ENCODE measurements at regions not wholly inside any gene's neighbourhood (a gene's known extent, or its start where the extent isn't known, plus 50 kb on each side); places are given as distances from the start of the nearest gene placed in this dataset.
"Not testable (repeated sequence)": the region's sequence is repeated elsewhere in the genome, so short reads cannot be mapped to it uniquely, and the experiment has no call there.

DNA sequence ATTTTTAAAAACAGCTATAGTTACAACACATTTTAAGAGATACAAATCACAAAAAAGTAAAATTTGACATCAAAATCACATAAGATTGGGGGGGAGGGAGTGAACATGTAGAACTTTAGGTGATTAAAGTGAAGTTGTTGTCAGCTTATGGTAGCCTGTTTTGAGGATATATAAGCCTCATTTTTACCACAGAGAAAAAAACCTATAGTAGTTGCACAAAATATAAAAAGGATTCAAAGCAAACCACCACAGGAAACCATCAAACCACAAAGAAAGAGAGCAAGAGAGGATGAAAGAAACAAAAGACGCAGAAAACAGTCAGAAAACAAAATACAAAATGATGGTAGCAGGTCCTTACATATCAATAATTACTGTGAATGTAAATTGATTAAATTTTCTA, 291.9 kb upstream of the DEPDC1 start:
- no peak for FAIRE-seq

DNA sequence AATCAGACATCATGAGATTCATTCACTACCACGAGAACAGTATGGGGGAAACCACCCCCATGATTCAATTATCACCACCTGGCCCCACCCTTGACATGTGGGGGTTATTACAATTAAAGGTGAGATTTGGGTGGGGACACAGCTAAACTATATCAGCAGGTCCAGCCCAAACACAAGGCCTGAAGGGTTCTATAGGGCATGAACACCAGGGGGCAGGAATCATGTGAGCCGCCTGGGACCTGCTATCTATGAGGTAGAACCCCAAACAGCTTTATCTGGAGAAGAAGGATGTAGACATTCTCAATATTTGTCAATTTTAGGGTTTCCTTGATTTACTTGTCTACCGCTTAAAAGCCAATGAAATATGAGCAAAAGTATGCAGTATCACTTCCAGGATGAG, 294.9 kb upstream of the DEPDC1 start:
- FAIRE-seq, result no peak

DNA sequence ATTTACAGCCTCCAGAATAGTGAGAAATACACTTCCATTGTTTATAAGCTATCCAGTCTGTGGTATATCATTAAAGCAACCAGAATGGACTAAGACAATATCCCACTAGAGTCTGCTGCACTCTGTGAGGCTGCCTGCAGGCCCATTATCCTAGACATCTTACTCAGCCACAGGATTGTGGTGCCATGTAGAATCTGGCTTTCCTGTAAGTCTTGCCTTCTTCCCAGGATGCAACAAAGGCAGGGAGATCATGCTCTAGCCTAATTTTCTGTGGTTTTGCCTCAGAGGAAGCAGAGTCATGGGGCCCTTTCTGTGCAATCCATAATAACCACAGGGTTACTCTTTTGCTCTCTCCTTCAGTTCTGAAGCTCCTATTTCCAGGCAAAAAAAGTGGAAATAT, 299.1 kb upstream of the DEPDC1 start:
- FAIRE-seq, result no peak

DNA sequence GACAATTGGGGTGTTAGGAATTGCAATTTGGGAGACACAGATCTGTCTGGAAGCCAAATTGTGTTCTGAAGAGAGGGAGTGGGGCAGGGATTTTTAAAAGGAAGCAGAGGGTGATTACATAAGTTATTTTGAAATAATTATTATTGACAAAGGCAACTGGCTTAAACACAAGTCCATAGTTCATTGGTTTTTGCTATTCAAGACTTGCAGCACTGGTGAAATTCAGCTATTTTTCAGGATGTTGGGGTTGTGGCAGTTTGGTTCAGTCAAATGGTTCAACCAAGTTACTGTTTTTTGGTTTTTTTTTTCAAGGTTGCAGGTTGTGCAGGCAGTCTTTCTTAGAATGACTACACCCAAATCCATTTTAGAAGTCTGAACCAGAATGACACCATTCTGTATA, 300.0 kb upstream of the DEPDC1 start:
- no peak for FAIRE-seq

DNA sequence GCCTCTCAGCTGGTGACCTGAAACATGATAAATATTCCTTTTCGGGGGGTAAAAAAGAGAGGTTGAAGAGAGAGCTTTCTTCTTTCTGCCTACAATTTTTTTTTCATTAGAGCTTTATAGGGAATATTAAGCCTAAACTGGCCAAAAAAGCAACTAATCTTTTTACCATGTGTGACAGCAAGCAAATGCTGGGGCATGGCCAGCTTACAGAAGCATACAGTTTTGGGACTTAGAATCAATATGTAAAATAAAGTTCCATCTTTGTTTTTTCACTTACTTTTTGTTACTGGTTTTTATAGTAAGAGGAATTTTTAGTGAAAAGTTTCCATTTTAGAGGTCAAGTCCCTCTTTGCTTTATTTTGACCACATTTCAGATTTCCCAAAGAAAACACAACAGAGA, 301.2 kb upstream of the DEPDC1 start:
- FAIRE-seq, result no peak

DNA sequence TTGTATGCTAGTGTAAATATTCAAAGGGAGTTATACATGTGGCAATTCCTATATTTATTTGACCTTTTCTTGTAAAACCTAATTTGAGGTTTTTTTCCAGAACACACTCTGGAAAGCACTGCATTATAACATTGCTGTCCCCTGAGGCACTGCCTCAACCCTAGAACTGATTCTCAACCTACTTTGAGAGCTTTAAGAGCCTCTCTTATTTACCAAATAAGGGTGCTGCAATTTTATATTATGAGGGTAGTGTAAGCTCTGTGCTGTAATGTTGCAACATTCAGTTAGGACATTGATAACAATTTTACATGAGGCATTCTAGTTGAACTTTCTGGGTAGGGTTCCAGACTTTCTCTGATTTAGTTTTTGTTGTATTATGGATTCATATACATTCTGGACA, 302.2 kb upstream of the DEPDC1 start:
- no peak for FAIRE-seq

DNA sequence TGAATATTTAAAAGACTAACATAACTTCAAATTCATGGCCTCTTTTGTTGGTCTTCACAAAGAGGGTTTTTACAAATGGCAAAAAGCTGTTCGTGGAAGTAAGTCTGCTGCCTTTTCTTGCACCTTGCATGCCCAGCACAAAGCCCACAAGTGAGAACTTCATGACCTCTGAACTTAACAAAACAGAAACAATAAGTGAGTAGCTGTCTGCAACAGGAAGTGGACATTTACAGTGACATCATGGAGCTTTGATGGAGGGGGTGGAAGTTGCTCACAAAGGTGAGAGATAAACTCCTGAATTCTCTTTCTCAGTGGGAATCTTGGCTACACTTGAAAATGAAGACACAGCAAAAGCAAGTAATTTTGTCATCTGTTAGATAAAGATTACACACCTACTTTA, 303.3 kb upstream of the DEPDC1 start:
- FAIRE-seq, result no peak

DNA sequence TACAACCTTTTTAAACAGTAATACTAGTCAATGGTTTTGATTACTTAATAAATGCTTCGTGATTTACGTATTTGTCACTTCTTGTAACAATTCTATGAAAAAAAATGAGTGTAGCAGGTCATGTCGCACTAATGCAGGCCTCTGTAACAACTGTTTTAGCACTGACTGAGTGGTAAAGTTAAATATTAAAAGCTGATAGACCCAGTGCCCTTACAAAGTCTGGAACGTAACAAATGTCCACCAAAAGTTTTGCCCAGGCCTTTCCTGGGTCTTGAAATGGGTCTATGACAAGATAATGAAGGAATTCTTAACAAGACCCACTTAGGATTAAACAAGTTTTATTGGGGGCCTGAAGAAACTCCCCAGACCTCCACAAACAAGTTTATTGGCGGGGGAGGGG, 304.6 kb upstream of the DEPDC1 start:
- no peak for FAIRE-seq

DNA sequence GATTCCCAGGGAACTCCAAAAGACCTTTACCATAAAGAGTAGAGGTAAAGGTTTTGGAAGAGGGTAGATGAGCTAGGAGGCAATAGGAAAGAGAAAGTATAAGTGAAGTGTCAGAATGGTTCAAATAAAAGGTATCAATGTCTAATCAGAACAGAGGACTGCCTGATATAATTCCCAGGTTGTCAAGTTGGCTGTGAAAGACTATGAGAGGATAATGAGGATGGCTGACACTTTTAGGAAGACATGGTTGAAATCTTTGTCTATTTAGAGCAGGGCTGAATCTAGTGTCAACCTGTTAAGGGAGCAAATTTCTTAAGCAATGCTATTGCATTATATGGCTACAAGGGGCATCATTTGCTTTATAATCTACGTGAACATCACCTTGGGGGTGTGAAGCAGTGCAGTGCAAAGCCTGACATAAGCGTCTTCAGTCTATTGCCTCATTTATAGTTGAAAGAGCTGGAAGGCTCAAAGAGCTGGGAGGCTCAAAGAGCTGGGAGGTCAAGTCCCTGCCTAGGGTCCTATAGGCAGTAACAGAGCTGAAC, 308.3 kb upstream of the DEPDC1 start:
- no peak for FAIRE-seq

DNA sequence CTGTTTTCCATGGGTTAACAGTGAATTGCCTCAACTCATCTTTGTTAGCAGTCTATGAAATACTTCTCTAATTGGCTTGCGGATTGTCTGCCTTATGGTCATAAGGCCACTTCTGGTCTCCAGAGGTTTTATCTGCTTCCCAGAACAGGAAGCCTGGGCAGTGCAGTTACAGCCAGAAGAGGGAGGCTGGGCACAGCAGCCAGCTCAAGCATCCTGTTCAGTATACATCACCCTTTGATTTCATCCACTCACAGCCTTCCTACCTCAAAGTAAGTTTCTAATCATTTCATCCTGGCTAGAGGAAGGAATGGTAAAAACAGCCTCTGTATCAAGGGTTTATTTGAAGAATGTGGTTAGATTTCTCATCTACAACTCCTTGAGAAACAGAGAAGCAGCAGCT, 311.5 kb upstream of the DEPDC1 start:
- no peak for FAIRE-seq

DNA sequence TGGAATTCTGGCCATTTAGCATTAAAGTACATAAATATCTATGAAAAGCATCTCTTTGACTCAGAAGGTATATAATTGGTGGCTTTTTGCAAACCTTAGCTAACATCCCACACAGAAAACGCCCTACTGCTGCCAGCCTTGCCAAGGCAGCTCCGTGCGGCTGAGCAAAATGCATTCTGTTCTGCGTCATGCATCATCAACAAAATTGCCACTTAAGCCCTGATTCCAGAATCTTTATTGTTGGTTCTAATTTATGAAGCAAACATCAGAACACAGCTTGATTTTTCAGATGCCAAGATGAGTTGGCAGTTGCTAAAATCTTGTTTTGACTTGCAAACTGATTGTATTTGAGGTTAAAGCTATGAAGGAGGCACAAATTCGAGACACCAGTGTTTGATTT, 314.9 kb upstream of the DEPDC1 start:
- FAIRE-seq, result no peak

DNA sequence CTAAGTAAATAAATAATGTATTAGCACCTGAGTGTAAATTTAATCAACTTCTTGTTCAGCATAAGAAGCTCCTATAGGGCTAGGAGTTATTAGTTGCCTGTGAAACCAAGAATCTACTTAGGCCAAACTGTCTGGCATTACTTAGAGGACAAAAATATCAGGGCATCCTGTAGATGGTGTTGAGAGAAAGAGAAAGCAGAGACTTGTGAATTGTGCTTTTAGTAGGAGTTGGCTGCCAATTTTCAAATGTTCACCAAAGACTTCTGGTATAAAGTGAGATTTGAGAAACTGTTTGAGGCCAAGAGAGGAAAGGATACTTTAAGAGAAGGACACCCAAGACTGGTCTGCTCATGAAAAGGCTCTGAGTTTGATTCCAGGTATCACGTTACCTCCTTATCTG, 315.5 kb upstream of the DEPDC1 start:
- FAIRE-seq, result no peak

DNA sequence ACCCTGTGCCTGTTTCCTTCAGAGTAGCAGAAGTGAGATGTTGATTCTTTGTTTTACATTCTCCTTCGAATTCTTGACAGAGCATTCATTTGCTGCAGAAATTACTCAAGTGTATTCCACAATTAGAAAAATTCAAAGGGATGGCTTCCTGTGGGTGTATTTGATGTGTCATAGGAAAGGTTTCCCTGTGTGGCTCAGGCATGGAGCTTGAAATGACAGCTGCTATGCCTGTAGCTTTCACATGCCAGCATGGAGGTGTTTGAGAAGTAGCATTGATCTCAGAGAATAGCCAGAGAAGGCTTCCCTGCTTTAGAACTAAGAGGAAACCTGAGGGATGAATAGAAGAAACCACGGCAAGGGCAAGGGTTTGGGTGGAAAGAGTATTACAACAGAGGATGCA, 317.2 kb upstream of the DEPDC1 start:
- no peak for FAIRE-seq

DNA sequence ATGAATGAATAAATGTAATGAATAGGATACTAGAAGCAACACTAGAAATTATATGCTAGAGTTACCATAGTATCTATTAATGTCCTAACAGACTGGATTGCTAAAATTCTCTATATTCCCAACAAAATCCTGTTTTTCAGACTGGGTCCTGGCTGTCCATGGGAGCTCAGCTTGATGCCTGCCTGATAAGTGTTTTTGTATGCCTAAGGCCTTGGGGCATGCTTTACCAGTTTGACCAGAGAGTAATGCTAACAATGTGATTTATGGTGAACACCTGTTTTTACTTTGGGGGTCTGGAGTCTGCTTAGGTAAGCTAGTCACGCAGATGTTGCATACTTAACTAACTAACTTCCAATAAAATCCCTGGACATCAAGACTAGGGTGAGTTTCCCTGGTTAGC, 318.8 kb upstream of the DEPDC1 start:
- no peak for FAIRE-seq

DNA sequence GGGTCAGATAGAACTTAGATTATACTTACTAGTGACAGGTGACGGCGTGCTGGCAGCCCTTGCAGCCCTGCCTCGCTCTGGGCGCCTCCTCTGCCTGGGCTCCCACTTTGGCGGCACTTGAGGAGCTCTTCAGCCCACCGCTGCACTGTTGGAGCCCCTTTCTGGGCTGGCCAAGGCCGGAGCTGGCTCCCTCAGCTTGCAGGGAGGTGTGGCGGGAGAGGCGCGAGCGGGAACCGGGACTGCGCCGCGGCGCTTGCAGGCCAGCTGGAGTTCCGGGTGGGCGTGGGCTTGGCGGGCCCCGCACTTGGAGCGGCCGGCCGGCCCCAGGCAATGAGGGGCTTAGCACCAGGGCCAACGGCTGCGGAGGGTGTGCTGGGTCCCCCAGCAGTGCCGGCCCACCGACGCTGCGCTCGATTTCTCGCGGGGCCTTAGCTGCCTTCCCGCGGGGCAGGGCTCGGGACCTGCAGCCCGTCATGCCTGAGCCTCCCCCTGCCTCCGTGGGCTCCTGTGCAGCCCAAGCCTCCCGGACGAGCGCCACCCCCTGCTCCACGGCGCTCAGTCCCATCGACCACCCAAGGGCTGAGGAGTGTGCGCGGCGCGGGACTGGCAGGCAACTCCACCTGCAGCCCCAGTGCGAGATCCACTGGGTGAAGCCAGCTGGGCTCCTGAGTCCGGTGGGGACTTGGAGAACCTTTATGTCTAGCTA, 320.8 kb upstream of the DEPDC1 start:
- not testable (repeated sequence) for FAIRE-seq

DNA sequence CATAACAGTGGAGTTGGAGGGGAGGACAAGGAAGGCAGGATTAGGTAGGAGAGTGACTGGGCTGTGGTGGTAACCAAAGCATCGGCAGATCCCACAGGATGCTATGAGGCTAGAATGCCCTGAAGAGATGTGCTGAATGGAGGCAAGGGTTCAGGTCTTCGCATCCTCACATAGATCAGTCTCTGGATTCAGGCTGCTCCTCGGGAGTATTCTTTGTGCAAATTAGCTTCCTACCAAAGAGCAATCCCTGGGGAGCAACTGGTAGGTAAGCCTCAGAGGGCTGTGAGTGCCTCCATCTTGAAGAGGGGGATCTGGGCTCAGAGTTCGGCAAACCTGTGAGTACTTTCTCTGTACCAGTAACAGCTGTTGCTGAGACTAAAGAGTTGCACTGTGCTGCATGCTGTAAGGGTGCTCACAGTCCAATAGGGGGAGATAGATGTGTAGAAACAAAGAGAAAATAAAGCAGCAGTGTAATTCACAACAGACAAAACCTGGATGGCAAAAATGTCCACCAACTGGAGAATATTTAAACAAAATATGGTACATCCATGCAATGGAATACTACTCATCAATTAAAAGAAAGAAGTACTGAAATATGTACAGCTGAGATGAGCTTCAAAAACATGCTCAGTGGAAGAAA, 322.4 kb upstream of the DEPDC1 start:
- no peak for FAIRE-seq

DNA sequence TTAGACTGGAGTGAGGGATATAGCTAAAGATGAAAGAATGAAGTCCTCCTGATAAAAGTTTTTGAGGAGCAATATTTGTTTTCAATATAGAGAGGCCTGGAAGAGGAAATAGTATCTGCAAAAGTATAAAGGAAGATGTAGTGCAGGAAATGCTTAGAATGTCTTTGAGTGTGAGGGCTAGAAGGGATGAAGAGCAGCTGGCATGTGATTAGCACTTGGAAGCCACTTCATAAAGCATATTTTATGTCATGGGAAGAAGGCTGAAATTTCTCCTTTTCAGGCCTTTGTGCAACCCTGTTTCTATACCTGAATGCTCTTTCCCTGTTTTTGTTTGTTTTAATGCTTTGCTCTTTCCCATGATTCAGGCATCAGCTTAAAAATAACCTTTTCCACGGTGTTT, 323.3 kb upstream of the DEPDC1 start:
- FAIRE-seq, result no peak

DNA sequence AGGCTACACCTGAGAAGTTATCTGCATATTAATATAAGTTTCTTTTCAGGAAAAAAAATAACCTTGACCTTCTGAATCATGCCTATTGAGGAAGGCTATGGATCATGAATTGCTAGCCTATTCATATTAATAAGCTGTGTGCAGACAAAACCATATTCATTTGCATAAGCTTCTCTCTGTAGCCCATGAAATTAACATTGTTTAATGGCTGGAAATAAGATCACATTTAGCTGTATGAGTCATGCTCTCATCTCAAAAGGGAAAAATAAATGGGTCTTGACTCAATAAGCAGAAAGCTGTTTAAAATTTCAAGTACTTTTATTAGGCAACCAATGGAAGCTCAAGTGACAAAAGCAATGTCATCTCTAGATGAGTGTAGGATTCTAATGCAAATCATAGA, 330.0 kb upstream of the DEPDC1 start:
- no peak for FAIRE-seq

DNA sequence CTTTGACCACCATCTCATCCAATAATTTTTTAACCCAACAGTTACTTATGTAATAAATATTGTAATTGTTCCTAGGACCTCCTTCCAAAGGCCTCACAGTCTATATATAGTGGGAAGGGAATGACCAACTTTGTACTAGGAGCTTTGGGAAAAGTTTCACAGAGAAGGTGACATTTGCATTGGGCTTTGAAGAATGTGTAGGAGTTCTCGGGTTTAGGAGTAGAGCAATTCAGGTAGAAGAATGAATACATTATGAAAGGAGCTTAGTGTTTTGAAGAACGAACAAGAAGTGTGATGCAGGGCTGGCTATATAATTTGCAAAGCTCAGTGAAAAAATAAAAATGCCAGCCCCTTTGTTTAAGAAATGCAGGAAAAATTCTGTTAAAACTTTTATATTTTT, 330.4 kb upstream of the DEPDC1 start:
- no peak for FAIRE-seq

DNA sequence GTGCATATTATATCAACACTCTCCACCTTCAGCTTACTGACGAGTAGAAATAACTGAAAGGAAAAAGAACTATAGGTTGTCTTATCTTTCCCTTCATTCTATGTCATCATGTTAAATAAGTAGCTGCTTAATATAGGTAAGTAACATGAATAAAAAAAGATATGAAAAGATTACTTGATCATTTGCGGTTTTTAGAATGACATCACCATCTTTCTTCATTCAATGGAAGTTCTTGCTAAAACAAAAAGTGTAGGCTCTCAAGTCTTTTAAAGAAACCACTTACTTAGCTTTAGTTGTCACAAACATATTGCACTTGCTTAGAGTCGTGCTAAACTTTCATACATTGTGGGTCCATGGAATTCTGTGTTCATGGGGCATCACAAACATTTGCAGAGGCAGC, 331.1 kb upstream of the DEPDC1 start:
- FAIRE-seq, result no peak

DNA sequence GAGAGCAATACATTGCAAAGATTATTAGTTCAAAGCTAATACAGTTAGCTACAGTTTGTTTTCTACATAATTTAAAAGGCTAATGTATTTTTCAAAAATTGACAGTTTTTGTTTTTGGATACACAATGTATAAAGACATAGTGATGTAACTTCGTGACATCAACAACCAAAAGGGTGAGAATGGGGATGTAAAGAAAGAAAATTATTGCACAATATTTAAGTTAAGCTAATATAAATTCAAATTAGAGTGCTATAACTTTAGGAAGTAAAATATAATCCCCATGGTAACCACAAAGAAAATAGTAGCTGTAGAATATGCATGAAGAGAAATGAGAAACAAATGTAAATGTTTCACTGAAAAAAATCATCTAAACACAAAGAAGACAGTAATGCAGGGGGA, 334.4 kb upstream of the DEPDC1 start:
- FAIRE-seq, result no peak

DNA sequence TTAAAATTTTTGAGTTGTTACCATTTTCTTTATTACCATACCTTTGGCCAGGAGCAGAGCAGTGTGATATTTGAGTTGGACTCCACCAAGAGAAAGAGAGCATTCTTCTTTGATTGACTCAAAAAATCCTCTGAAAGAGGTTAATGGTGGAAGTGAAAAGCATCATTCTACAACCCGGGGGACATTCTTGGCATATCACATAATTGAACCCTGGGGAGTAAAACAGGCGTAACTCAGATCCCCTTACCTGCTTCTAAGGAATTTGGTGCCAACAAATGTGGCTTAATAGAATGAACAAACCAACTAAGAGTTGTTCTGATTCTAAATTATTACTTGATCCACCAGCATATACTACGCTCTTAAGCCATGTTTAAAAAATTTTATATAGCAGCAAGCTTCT, 351.1 kb upstream of the DEPDC1 start:
- FAIRE-seq, result no peak

DNA sequence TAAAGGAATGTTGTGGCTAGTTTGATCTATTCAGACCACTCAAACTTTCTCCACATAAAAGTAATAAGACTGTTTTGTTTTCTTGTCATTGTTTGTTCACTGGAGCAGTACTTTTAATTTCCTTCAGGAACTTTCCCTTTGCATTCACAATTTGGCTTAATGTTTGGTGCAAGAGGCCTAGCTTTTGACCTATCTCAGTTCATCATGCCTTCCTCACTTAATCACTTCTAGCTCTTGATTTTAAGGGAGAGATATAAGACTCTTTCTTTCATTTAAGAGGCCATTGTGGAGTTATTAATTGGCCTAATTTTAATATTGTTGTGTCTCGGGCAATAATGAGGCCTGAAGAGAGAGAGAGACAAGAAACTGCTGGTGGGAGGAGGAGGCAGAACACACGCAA, 371.7 kb upstream of the DEPDC1 start:
- FAIRE-seq, result no peak

DNA sequence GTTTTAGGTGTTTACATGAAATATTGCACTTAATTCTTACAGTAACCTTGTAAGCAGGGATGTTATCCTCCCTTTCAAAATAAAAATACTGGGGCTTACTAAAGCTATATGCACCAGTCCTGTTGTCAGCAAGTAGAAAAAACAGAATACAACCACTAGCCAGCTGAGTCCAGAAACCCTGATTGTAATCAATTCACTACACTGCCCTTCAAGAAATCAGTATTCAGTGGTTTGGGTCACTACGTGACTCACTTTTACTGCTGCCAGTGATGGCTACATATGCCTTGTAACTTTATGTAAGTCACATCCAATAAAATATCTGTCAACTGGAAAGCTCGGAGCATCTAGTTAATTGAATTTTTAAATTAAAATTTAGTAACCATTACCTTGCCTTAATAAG, 376.3 kb upstream of the DEPDC1 start:
- no peak for FAIRE-seq
